Ramos (cell line): ENCODE measurements at regions not wholly inside any gene's neighbourhood (a gene's known extent, or its start where the extent isn't known, plus 50 kb on each side); places are given as distances from the start of the nearest gene placed in this dataset.

Experiments used
- in situ Hi-C: fragments of 300-500 bp; cut with MboI; formaldehyde crosslinking; loops from one replicate; pipeline ENCODE4 v1.14.3; 2022; ENCODE audit warnings: low sequenced_read_pairs; ENCODE audit not compliant: unreplicated experiment

DNA sequence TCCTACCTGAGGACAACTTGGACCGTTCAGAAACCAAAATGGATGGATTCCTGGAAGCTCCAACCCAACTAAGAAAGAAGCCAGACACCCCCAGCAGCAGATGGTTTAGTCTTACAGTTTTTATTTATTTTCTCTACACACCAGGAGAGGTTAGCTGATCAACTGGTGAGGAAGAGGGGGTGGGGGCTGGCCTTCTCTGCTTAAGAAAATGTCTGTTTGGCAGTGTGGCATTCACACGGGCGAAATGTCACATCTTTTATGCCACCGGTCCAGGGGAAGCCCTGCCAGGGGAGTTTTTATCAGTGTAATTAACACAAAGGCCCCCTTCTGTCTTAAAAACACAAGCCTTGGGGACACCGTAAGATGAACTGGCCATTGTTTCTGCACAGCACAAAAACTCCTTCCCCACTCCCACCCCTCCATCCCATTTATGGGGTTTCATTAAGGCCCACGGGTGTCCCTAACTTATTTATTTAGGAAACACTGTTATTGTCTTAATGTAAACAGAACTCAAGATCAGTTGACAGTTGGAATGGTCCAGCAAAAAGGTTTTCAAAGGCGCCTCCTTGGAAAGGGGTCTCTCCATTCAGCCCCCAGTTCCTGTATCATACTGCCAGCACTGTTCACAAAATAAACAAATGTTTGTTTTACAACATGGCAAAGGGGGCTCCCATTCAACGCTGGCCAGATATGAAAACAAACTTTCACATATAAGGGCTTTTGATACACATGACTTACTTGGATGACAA lies 217.0 kb downstream of the C1D start:
- in situ Hi-C loops = loop anchor here (25.0 kb wide), 1 partner anchor 1408 kb away; the partner anchor contains the start of gene MEIS1

DNA sequence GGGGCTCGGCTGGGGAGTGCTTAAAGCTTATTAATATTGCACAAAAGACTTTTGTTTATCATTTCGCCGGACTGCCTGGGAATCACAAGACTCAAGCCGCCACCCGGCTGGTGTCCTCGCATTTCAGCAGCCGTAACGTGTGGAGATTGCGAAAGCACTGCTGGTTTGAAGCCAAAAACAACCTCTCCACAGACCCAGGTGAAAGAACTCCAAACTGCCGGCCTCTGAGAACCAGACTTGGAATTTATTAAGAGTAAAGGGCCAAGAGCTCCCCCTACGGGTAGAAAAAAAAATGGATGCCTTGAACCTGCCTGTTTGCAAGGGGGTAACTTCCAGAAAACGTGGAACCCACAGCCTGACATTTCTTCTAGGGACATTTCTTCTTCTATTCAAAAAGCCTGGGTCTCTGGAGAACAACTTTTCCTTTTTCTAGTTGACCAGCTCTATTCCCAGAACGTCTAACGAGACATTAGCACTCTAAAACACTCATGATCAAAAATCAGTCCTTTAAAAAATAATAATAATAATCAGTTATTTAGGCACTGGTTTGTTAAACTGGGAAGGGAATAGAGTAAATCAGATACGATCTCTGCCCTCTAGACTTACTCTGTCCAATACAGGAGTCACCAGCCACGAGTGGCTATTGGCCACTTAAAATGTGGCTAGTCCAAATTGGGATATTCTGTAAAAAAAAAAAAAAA lies 216.3 kb downstream of the C1D start:
- in situ Hi-C loops = loop anchor here (25.0 kb wide), 1 partner anchor 1409 kb away; the partner anchor contains the start of gene MEIS1

DNA sequence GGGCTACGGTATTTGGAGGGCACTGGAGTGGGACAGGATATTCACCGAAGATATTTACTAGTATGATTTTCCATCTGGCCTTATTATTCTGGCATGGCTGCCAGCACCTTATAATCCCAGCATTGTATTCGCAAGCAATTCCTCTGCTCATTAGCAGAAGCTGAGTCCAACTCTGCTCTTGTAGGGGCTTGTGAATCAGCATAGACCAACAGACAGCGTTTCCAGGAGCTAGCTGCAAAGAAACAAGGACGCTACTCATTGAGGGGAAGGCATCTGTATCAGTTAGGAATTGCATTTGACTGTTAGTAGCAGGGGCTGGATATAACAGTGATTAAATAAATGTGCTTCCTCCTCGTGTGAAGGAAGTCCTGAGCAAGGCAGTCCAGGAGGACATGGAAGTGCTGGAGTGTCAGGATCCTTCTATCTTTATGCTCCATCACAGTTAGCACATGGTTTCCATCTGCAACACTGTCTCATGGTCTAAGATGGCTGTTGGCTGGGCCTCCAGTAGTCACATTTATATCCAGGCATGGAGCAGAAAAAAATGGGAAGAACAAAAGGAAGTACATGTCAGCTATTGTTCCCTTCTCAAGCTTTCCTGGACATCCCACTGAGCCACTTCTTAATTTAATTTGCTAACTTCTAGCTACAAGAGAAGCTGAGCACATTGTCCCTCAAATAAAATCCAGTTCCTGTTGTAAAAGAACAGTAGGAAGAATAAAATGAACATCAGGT lies 214.1 kb downstream of the C1D start:
- in situ Hi-C loops = loop anchor here (25.0 kb wide), 1 partner anchor 1411 kb away; the partner anchor contains the start of gene MEIS1

DNA sequence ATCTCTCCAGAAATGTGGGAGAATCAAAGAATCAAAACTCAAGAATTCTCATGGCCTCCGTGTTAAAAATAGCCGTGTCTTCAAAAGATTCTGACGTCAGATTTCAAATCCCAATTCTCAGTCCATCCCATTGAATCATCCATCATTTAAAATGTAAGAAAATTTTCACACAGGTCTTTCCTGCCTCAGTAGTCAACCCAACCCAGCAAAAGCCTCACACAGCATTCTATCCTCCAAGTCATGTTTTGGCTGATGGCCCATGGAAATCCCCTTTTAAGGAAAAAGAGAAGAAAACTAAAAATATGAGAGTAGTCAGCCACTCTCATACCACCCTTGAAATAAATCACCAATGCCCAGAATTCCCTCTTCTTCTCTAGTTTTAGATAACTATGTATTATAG lies 211.8 kb downstream of the C1D start:
- in situ Hi-C loops = no loop called here

DNA sequence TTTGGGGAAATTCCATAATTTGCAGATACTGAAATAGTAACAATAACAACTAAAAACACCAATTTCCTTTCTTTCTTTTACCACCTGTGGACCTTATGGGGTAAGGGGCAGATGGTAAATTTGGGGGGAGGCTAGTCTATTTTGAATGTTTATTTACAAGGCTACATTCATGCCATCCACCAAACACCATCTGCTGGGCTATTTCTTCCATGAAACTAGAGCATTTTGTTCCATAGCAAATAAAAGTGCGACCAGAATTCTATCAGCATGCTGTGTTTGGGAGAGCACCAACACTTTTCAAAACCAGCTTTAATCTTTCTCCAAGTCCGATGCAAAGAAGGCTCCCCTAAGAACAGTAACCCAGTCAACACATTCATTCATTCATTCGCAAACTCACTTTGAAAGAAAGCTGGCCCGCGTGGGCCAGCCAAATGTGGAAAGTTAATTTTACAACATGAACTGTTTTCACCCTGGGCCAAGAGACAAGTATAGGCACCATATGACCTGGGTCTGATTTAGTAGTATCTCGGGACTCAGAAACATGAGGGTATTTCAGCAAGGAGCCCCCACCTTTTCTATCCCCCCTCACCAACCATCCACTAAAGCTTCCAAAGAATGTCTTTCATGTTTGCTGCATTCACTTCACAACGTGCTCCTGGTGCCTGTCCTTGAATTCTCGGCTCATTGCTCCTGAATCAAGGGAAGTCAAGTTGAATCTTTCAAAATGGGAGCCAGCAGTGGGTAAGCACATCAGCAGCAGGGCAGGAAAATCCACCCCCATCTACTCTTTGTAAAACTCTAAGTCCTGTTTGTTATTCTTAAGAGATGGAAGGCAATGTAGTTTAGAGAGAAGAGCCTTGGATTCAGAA lies 210.6 kb downstream of the C1D start:
- in situ Hi-C loops = no loop called here

DNA sequence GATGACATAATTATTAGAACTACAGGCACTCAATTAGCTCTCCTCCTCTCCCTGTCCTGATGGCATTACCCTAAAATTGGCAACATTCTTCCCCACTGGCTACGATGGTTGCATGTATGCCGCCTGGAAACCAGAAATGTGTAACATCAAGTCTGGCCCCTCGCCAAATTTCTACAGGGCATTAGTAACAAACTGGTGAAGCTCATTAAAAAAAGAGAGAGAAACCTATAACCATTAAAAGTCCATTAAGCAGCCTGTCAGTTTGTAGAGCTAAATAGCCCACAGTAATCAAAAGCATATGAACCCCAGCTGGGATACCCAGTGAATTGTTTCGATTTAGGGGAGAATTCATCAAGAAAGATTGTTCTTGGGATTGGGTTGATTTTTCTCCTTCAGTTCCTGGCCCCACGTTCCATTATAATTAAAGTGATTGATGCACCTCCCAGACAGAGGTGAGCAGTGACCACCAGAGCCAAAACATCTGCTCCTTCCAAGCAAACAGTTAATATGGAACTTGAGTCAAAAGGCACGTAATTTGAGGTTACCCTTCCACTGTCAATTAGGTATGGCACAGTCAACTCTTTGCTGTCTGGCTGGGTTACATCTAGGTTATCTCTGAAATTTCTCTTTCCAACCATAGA lies 208.6 kb downstream of the C1D start:
- in situ Hi-C loops = no loop called here

DNA sequence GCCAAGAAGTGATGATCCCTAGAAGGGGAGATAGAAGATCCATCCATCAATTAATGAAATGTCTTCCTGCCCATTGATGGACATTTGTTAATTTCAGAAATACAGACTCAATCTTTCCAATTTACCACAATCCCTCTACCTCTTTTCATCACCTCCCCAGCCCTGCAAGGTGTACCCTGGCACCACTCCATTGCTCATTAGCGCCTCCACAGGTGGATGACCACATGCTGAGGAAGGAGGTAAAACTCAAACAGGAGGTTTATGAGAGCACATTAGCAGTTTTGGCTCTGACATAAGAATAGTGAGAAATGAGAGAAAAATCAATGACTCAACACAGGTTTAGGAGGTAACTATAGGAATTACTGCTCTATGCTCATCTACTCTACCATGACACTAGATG lies 208.0 kb downstream of the C1D start:
- in situ Hi-C loops = no loop called here

DNA sequence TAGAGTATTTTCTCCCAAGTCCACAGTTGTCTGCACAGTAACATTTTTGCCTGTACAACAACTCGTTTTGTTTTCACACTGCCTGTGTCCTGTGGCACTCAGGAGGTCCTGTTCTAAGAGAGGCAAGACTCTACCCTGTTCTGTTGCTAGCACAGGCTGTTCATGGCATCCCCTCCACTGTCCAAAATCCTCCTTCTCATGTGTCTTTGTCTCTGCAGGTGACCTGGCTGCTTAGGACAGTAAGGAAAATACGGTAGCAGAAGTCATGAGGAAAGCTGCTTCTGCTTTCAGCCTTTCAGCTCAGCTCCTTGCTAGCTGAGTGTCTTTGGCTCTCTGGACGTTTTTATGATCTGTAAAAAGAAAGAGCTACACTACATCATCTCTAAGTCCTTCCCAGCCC lies 205.9 kb downstream of the C1D start:
- in situ Hi-C loops = no loop called here

DNA sequence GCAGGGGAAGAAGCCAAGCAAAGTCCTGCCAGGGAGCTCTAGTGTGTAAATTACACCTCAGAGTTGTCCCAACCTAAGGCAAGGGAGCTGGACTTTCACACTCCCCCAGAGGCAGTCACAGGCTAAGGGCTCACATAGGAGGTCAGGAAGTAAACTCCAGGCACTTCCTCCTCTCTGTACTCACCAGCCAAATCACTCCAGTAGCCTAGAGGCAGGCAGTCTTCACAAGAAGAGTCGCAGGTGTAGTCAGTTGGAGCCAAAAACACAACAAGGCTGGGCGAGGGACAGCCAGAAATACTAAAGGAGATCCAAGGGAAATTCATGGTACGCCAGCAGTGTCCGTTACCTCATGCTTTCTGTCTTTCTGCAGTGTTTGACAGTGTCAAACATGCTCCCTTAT lies 205.0 kb downstream of the C1D start:
- in situ Hi-C loops = no loop called here

DNA sequence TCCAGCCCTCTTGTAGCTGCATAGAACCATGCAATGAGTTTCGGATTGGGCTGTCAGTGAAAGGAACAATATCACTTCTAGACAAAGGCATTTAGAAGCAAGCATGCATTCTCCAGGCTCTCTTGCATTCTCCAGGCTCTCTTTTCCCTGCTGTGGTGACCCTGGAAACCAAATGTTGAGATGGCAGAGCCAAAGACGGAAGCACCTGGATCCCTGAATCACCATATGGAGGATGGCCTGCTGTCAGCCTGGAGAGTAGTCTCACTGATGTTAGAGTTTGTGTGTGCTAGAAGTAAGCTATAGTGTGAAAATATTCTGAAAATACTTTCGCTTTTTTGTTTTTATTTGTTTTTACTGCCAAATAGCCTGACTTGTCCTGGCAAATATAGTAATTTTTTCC lies 203.9 kb downstream of the C1D start:
- in situ Hi-C loops = no loop called here

DNA sequence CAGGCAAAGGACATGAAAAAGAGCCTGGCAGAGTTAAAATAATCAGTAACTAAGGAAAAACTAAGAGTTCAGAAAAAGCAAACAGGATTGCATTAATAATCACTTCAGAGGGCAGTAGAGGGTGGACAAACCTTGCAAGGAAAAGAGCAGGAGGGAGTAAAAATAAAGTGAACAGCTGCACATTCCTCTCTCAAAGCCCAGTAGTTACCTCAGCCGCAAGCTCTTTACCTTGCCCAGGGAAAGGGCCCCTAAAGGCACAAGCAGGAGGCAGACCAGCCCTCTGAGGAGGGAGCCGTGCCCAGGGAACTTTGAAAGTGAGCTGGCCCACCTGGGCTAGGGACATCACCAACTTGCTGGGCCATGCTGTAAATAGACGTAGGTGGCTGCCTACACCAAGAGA lies 196.9 kb downstream of the C1D start:
- in situ Hi-C loops = no loop called here

DNA sequence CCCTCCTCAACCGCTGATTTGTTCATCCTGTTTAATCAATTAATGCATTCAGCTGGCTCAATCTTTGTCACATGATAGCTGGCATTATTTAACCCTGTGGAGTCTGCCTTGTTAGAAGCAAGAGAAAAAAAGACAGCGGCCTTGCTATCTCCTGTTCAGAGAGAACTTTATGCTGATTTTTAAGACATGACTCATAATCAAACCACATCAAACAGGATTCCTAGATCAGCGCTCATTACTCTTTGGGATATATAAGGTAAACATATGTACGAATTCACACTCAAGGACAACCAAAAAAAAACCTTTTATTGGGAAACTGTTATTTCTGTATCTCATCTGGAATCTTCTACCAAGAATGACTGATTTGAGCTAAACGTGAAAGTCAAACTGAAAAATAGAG lies 195.1 kb downstream of the C1D start:
- in situ Hi-C loops = no loop called here

DNA sequence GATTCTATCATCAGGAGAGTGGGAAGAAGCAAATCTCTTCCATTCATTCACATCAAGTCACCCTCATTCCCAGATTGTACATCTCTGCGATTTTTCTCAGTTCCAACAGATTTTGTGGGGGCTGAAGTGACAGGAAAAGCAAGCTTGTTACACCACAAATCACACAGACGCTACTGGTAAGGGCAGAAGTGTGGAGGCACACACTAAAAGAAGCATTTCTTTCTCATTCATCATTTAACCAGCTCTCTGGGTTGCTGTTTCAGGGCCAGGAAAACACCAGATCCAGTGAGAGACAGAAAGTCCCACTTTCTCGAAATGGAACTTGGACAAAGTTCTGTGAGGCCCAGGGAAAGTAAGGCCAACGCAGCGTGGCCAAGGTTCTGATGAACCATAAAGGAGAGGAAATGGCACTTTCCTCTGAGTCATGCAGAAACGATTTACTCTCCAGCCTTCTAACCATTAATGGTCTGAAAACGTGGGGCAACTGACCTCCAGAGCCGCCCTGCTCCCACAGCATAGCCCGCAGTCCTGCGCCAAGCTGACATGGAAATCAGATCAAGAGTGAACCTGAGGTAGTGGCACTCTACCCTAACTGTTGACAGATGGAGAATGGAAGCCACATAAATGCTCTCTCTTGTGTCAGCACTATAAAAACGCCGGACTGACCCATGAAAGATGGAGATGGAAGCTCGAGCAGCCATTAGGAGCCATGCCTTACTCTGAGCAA lies 191.0 kb downstream of the C1D start:
- in situ Hi-C loops = no loop called here

DNA sequence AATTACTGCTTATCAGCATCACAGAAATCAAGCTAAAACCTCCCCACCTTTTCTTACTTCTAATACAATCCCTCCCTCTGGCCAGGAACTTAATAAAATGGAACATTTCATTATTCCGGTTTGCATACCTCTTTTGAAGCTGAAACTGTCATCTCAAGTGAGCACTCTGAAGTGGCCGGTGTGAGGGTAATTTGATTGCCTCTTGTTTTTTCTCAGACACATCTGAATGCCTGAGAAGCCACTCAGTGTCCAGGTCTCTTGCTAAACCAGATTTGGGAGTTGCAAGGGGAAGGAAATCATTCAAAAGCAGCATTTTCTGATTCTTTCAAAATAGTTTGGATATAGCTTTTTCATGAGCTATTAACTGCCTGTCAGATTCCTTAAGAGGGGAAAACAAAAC lies 190.3 kb downstream of the C1D start:
- in situ Hi-C loops = no loop called here

DNA sequence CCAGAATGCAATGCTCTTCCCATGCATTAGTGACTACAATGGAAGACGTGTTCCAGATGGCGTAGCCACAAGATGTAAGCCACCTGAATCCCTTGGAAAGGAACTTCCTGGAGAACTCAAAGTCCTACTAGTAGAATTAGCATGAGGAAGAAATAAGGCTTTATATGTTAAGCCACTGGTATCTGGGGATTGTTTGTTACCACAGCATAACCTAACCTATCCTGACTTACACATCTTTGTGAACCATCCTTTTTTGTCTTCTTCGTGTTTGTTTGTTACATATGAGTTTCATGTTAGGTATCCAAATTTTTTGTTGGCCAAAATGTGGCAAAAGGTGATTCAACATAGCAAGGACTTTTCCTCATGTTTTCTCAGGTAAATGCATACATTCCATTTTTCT lies 188.9 kb downstream of the C1D start:
- in situ Hi-C loops = no loop called here

DNA sequence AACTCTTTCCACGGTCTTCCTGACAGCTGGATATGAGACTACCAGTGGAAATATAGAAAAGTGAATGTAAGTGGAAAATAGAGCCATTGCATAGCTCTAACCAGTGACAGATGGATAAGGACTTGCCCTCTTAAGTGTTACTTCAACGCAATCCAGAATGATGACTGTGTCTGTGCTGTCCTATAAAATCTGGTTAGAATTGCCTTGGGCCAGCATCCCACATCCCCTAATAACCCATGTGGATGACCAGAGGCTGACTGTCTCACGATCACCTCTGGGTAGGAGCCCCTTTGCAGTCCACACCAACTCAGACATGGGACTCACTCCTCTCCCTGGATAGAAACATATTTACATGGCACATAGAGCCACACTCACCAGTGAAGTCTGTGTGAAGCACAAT lies 186.6 kb downstream of the C1D start:
- in situ Hi-C loops = no loop called here

DNA sequence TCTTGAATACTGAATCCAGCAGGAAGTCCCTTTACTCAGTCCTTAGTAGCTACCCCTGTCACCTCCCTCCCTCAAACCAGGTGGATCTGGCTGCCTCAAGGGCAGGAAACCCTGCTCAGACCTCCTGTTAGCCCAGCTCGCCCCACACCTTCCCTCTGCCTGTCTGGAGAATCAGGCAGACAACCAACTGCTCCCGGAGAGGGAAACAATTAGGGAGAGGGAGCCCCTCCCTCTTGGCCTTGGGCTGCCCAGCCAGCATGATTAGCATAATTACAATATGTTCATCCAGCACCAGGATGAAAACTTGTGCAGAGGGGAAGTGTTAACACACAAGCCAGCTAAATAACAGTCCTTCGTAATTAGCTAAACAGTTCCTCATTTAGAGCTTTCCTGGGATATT lies 185.5 kb downstream of the C1D start:
- in situ Hi-C loops = no loop called here

DNA sequence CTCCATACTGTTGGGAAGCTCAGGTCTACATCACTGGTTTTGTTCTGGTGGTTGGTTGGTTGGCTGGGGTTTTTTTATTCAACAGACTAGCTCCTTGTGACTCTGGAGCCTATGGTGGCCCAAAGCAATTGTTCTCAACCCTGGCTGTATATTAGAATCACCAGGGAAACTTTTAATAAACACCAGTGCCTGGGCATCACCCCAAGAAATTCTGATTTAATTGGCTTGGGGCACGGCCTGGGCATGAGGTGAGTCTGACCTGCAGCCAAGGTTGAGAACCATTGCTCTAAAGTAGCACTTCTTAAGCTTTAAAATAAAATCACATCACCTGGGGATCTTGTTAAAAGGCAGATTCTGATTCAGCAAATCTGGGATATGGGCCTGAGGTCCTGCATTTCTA lies 184.1 kb downstream of the C1D start:
- in situ Hi-C loops = no loop called here
